Adrenal gland (tissue), 5 donors: ENCODE measurements at regions not wholly inside any gene's neighbourhood (a gene's known extent, or its start where the extent isn't known, plus 50 kb on each side); places are given as distances from the start of the nearest gene placed in this dataset.
"Not testable (repeated sequence)": the region's sequence is repeated elsewhere in the genome, so short reads cannot be mapped to it uniquely, and the experiment has no call there.

Experiments
- POLR2A ChIP-seq, 2 donors: fragments of 450-650 bp; IDR thresholded peaks; one replicate each; pipeline ENCODE4 v1.6.1; 2017; ENCODE audit warnings: antibody characterized with exemption in 2 of 2, mild to moderate bottlenecking in 2 of 2, moderate library complexity in 1 of 2
- TF ChIP-seq, protein P1 (sequence below), 6 experiments: fragments of 450-650 bp in 4 of 6; fragments of 200-600 bp in 2 of 6; sonication (generic) in 1 of 6; IDR thresholded peaks; 1 replicate in 5 of 6; 2 replicates in 1 of 6; pipeline versions ENCODE4 v1.5.1 to v1.8.0; 2016 to 2021; ENCODE audit warnings: antibody characterized with exemption in 6 of 6, mild to moderate bottlenecking in 2 of 6, moderate library complexity in 1 of 6
- donor health status: DM: no; HTN: no; CAD: no.

DNA sequence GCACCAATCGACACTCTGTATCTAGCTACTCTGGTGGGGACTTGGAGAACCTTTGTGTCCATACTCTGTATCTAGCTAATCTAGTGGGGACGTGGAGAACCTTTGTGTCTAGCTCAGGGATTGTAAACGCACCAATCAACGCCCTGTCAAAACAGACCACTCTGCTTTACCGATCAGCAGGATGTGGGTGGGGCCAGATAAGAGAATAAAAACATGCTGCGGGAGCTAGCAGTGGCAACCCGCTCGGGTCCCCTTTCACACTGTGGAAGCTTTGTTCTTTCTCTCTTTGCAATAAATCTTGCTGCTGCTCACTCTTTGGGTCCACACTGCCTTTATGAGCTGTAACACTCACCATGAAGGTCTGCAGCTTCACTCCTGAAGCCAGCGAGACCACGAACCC is 104.0 kb upstream of the JCAD start:
- TF ChIP-seq POLR2A (IDR thresholded peaks at IDR 0.05), result not testable (repeated sequence)
- TF ChIP-seq, protein P1, sequence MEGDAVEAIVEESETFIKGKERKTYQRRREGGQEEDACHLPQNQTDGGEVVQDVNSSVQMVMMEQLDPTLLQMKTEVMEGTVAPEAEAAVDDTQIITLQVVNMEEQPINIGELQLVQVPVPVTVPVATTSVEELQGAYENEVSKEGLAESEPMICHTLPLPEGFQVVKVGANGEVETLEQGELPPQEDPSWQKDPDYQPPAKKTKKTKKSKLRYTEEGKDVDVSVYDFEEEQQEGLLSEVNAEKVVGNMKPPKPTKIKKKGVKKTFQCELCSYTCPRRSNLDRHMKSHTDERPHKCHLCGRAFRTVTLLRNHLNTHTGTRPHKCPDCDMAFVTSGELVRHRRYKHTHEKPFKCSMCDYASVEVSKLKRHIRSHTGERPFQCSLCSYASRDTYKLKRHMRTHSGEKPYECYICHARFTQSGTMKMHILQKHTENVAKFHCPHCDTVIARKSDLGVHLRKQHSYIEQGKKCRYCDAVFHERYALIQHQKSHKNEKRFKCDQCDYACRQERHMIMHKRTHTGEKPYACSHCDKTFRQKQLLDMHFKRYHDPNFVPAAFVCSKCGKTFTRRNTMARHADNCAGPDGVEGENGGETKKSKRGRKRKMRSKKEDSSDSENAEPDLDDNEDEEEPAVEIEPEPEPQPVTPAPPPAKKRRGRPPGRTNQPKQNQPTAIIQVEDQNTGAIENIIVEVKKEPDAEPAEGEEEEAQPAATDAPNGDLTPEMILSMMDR (IDR thresholded peaks at IDR 0.05), result not testable (repeated sequence)
